ENCODE measurements at regions not wholly inside any gene's neighbourhood (a gene's known extent, or its start where the extent isn't known, plus 50 kb on each side); places are given as distances from the start of the nearest gene placed in this dataset.
"Not testable (repeated sequence)": the region's sequence is repeated elsewhere in the genome, so short reads cannot be mapped to it uniquely, and the experiment has no call there.

DNA sequence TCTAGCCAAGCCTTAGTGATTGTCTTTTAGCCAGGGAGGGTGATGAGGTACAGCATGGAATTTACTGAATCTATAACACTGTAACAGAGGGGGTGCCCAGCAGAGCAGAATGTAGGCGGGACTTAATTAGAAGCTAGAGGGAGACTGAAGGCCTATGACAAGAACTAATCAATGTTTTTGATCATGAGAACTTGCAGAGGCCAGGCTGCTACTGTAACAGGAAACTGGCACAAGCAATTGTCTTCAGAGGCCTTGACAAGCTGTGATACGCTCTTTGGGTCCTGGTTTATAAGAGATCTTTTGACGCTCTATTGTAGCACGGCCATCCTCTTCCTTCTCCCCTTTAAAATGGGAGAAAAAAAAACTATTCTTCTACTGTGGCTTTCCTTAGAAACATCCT, 1297.3 kb downstream of the JRKL start:
- 85 to 86% methylated on average over 4 of the region's 4 CpGs for WGBS, 2 donors
- no peaks in the 10 kb centered on the region for H3K36me3 ChIP-seq
- DNase-seq = no peak
- intact Hi-C loops (cut with DNase I) = no loop called here
- no peak overlapping the region for H3K27ac ChIP-seq
- H3K4me3 ChIP-seq = no peak overlapping the region
- no peaks in the 10 kb centered on the region for H3K27me3 ChIP-seq
- H3K9me3 ChIP-seq = peaks cover 0 to 10% (median 0%) of the 10 kb centered on the region in 3 donors
- TF ChIP-seq, protein P1, sequence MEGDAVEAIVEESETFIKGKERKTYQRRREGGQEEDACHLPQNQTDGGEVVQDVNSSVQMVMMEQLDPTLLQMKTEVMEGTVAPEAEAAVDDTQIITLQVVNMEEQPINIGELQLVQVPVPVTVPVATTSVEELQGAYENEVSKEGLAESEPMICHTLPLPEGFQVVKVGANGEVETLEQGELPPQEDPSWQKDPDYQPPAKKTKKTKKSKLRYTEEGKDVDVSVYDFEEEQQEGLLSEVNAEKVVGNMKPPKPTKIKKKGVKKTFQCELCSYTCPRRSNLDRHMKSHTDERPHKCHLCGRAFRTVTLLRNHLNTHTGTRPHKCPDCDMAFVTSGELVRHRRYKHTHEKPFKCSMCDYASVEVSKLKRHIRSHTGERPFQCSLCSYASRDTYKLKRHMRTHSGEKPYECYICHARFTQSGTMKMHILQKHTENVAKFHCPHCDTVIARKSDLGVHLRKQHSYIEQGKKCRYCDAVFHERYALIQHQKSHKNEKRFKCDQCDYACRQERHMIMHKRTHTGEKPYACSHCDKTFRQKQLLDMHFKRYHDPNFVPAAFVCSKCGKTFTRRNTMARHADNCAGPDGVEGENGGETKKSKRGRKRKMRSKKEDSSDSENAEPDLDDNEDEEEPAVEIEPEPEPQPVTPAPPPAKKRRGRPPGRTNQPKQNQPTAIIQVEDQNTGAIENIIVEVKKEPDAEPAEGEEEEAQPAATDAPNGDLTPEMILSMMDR (IDR thresholded peaks at IDR 0.05) = no peak
- no peak for TF ChIP-seq POLR2A (IDR thresholded peaks at IDR 0.05)
- H3K4me1 ChIP-seq = no peaks in the 10 kb centered on the region

DNA sequence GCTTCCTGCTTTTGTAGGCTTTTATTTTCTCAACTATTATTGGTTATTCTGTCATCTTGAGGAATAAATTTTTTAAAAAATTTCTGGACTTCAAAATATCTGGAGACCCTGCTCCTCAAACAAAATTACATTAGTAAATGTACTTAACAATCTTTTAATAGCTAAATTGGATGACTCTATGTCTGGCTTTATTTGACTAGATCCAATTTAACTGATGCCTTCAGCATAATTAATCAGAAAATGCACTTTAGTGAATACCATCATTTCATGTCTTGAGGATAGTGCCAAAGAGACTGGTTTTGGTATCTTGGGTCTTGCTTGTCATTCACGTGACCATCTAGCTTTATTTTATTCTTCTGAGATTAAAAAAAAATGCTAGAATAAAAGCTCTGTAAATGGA, 1301.2 kb downstream of the JRKL start:
- H3K27me3 ChIP-seq = no peaks in the 10 kb centered on the region
- H3K4me3 ChIP-seq = no peak overlapping the region
- WGBS, 2 donors = 67 to 89% methylated on average over 1 of the region's 1 CpG
- H3K9me3 ChIP-seq = no peaks in the 10 kb centered on the region
- intact Hi-C loops (cut with DNase I) = no loop called here
- no peak overlapping the region for H3K27ac ChIP-seq
- TF ChIP-seq POLR2A (IDR thresholded peaks at IDR 0.05) = no peak
- TF ChIP-seq, protein P1 (IDR thresholded peaks at IDR 0.05) = no peak
- no peak for DNase-seq
- no peaks in the 10 kb centered on the region for H3K36me3 ChIP-seq
- no peaks in the 10 kb centered on the region for H3K4me1 ChIP-seq

DNA sequence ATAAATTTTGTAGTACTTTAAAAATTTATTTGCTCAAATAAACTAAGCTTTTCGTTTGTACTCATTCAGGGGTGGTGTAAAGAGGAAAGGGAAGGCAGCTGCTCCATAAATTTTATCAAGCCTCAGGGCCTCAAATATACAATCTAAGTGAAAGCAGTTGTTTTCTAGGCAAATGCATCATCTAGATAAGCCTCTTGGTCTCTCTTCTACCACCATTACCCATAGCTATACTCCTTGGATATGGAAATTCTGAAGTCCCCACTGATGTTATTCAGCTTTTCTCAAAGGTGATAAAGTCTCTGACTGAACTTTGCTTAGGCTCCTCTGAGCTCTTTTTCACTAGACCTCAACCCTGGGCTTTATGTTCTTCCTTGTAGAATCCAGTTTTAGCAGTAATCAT, 1313.1 kb downstream of the JRKL start:
- Histone ChIP-seq H3K27ac (no peak overlapping the region), H3K4me1 (no peaks in the 10 kb centered on the region), H3K4me3 (no peak overlapping the region), H3K36me3 (no peaks in the 10 kb centered on the region), H3K9me3 (no peaks in the 10 kb centered on the region), H3K27me3 (no peaks in the 10 kb centered on the region)
- DNase-seq = no peak
- TF ChIP-seq, protein P1 (IDR thresholded peaks at IDR 0.05) = no peak
- no peak for TF ChIP-seq POLR2A (IDR thresholded peaks at IDR 0.05)
- WGBS, 2 donors = 20 to 27% methylated on average over 1 of the region's 1 CpG
- intact Hi-C loops (cut with DNase I) = no loop called here

DNA sequence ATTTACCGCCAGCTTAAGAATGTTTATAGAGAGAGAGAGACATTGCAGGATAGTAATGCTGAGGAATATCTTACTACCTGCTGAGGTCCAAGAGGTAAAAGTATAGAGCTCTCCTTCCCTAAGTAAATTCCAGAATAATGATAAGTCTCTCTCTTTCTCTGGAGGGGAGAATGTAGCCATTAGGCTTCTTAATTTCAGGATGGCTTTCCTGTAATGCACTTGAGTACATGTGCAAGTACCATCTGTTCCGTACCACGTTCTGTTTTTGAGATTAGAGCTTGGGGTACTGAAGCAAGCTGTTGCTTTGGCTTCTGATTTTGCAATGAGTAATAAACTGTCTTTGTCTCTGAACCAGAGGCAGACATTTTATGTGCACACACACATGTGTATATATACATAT, 1314.0 kb downstream of the JRKL start:
- Histone ChIP-seq H3K4me1 (no peaks in the 10 kb centered on the region), H3K27me3 (no peaks in the 10 kb centered on the region), H3K27ac (no peak overlapping the region), H3K4me3 (no peak overlapping the region), H3K9me3 (no peaks in the 10 kb centered on the region), H3K36me3 (no peaks in the 10 kb centered on the region)
- 82 to 84% methylated on average over 3 of the region's 3 CpGs for WGBS, 2 donors
- no peak for DNase-seq
- TF ChIP-seq, protein P1 (IDR thresholded peaks at IDR 0.05) = no peak
- intact Hi-C loops (cut with DNase I) = no loop called here

DNA sequence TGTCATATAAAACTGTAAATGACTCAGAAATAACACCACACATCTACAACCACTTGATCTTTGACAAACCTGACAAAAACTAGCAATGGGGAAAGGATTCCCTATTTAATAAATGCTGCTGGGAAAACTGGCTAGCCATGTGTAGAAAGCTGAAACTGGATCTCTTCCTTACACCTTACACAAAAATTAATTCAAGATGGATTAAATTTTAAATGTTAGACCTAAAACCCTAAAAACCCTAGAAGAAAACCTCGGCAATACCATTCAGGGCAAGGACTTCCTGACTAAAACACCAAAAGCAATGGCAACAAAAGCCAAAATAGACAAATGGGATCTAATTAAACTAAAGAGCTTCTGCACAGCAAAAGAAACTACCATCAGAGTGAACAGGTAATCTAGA, 1315.3 kb upstream of the CNTN5 start:
- H3K27me3 ChIP-seq; H3K36me3 ChIP-seq; DNase-seq; H3K4me3 ChIP-seq; H3K27ac ChIP-seq; intact Hi-C loops (cut with DNase I); H3K4me1 ChIP-seq; H3K9me3 ChIP-seq: not testable (repeated sequence)
- WGBS, 2 donors = 76 to 88% methylated on average over 1 of the region's 1 CpG

DNA sequence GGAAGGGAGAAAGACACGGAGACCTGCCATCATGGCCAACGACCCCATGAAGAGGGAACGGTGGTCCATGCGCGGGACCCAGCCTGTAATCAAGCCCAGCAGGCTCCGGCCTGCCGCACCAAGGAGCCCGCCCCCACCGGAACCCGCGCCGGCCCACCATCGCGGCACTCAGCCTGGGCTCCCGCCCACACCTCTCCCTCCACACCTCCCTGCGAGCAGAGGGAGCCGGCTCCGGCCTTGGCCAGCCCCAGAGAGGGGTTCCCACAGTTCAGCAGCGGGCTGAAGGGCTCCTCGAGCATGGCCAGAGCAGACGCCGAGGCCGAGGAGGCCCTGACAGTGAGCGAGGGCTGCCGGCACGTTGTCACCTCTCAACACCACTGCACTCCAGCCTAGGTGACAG, 1302.8 kb upstream of the CNTN5 start:
- Histone ChIP-seq H3K9me3 (no peaks in the 10 kb centered on the region), H3K27ac (no peak overlapping the region), H3K36me3 (no peaks in the 10 kb centered on the region), H3K4me1 (no peaks in the 10 kb centered on the region), H3K27me3 (no peaks in the 10 kb centered on the region), H3K4me3 (no peak overlapping the region)
- 85 to 88% methylated on average over 6 to 11 of the region's 26 CpGs for WGBS, 2 donors
- TF ChIP-seq POLR2A (IDR thresholded peaks at IDR 0.05) = no peak
- TF ChIP-seq, protein P1 (IDR thresholded peaks at IDR 0.05) = no peak
- intact Hi-C loops (cut with DNase I) = no loop called here
- DNase-seq = no peak

All from esophagus squamous epithelium (tissue), 5 donors.